ENCODE measurements at regions not wholly inside any gene's neighbourhood (a gene's known extent, or its start where the extent isn't known, plus 50 kb on each side); places are given as distances from the start of the nearest gene placed in this dataset.

- Histone ChIP-seq H3K4me1 (ENCODE audit: control insufficient read depth in 2 of 2, insufficient read depth in 2 of 2, low read length in 2 of 2) (no peaks in the 10 kb centered on the region), H3K9me3 (ENCODE audit: control extremely low read depth in 1 of 3, control insufficient read depth in 2 of 3, insufficient read depth in 1 of 3, low read length in 2 of 3) (peaks cover 0 to 10% (median 0%) of the 10 kb centered on the region in 3 donors), H3K27me3 (replicated peaks in 1 of 4; ENCODE audit: control extremely low read depth in 1 of 4, control insufficient read depth in 3 of 4, insufficient read depth in 4 of 4, low read length in 3 of 4) (no peaks in the 10 kb centered on the region), H3K79me2 (ENCODE audit: control insufficient read depth, insufficient read depth, low read length) (no peaks in the 10 kb centered on the region), H4K20me1 (ENCODE audit: control insufficient read depth, insufficient read depth, low read length, poor library complexity, severe bottlenecking) (no peaks in the 10 kb centered on the region), H3K9ac (ENCODE audit: low read length) (no peak overlapping the region), H3K4me2 (replicated peaks; ENCODE audit: low read depth, low read length, poor library complexity, severe bottlenecking) (no peak overlapping the region), H3K36me3 (replicated peaks in 1 of 2; ENCODE audit: control extremely low read depth in 1 of 2, control insufficient read depth in 1 of 2, extremely low read depth in 1 of 2, insufficient read depth in 2 of 2, low read length in 1 of 2) (no peaks in the 10 kb centered on the region), H3K27ac (ENCODE audit: low read length in 2 of 2) (no peak overlapping the region), H2AFZ (ENCODE audit: insufficient read depth, low read depth, low read length, poor library complexity, severe bottlenecking) (no peak overlapping the region), H3K4me3 (ENCODE audit: control extremely low read depth in 1 of 5, extremely low read depth in 1 of 5, insufficient read depth in 1 of 5, low read depth in 2 of 5, low read length in 4 of 5) (no peak overlapping the region)
- no peak for TF ChIP-seq EZH2 (IDR thresholded peaks at IDR 0.05; ENCODE audit: borderline replicate concordance, insufficient read depth, low read depth, low read length, poor library complexity, severe bottlenecking)
- no peak for TF ChIP-seq CTCF (IDR thresholded peaks at IDR 0.05)
- no peak for DNase-seq
- H3K4me1 Mint-ChIP-seq, result no peaks in the 10 kb centered on the region
- H3K4me3 Mint-ChIP-seq, result no peak overlapping the region
- ATAC-seq (ENCODE audit: low read depth), result no peak
- intact Hi-C loops (cut with micrococcal nuclease), result no loop called here
- no peaks in the 10 kb centered on the region for H3K27me3 Mint-ChIP-seq
- peaks cover 4% of the 10 kb centered on the region for H3K9me3 Mint-ChIP-seq (ENCODE audit: insufficient read depth)
- WGBS (ENCODE audit: insufficient coverage), result 14% methylated on average over 1 of the region's 1 CpG
- ChIA-PET CTCF (no interaction called here), POLR2A (no interaction called here)
- H3K27ac Mint-ChIP-seq, result no peak overlapping the region
Measured at GRCh38 chrX:26822448-26822847, 606.5 kb downstream of the MAGEB5 start.

GRCh38 chrX:26789751-26790150 lies 573.8 kb downstream of the MAGEB5 start:
- H2AFZ ChIP-seq (ENCODE audit: insufficient read depth, low read depth, low read length, poor library complexity, severe bottlenecking), result no peak overlapping the region
- DNase-seq, result no peak
- no peaks in the 10 kb centered on the region for H3K79me2 ChIP-seq (ENCODE audit: control insufficient read depth, insufficient read depth, low read length)
- ChIA-PET POLR2A (no interaction called here), CTCF (no interaction called here)
- no peaks in the 10 kb centered on the region for H3K4me1 ChIP-seq (ENCODE audit: control insufficient read depth in 2 of 2, insufficient read depth in 2 of 2, low read length in 2 of 2)
- H3K9ac ChIP-seq (ENCODE audit: low read length), result no peak overlapping the region
- no peaks in the 10 kb centered on the region for H3K9me3 Mint-ChIP-seq (ENCODE audit: insufficient read depth)
- H3K4me3 ChIP-seq (ENCODE audit: control extremely low read depth in 1 of 5, extremely low read depth in 1 of 5, insufficient read depth in 1 of 5, low read depth in 2 of 5, low read length in 4 of 5), result no peak overlapping the region
- no peak overlapping the region for H3K4me2 ChIP-seq (replicated peaks; ENCODE audit: low read depth, low read length, poor library complexity, severe bottlenecking)
- H3K4me3 Mint-ChIP-seq, result no peak overlapping the region
- H3K9me3 ChIP-seq (ENCODE audit: control extremely low read depth in 1 of 3, control insufficient read depth in 2 of 3, insufficient read depth in 1 of 3, low read length in 2 of 3), result no peaks in the 10 kb centered on the region
- ATAC-seq (ENCODE audit: low read depth), result no peak
- intact Hi-C loops (cut with micrococcal nuclease), result no loop called here
- no peaks in the 10 kb centered on the region for H3K27me3 Mint-ChIP-seq
- H3K4me1 Mint-ChIP-seq, result no peaks in the 10 kb centered on the region
- no peaks in the 10 kb centered on the region for H3K36me3 ChIP-seq (replicated peaks in 1 of 2; ENCODE audit: control extremely low read depth in 1 of 2, control insufficient read depth in 1 of 2, extremely low read depth in 1 of 2, insufficient read depth in 2 of 2, low read length in 1 of 2)
- H3K27me3 ChIP-seq (replicated peaks in 1 of 4; ENCODE audit: control extremely low read depth in 1 of 4, control insufficient read depth in 3 of 4, insufficient read depth in 4 of 4, low read length in 3 of 4), result no peaks in the 10 kb centered on the region
- no peaks in the 10 kb centered on the region for H4K20me1 ChIP-seq (ENCODE audit: control insufficient read depth, insufficient read depth, low read length, poor library complexity, severe bottlenecking)
- no peak overlapping the region for H3K27ac Mint-ChIP-seq
- H3K27ac ChIP-seq (ENCODE audit: low read length in 2 of 2), result no peak overlapping the region
- TF ChIP-seq EZH2 (IDR thresholded peaks at IDR 0.05; ENCODE audit: borderline replicate concordance, insufficient read depth, low read depth, low read length, poor library complexity, severe bottlenecking), result no peak
- no peak for TF ChIP-seq CTCF (IDR thresholded peaks at IDR 0.05)
